HFF-Myc (cell line): ENCODE measurements at regions not wholly inside any gene's neighbourhood (a gene's known extent, or its start where the extent isn't known, plus 50 kb on each side); places are given as distances from the start of the nearest gene placed in this dataset.

Experiments used
- DNase-seq: peaks from one replicate; pipeline ENCODE4 v3.0.0-alpha.2; 2011; ENCODE audit warnings: low read depth; ENCODE audit errors: extremely low read depth
- H3K4me3 ChIP-seq: replicated peaks from 2 replicates; pipeline ENCODE4 v1.5.1; 2011; ENCODE audit warnings: low read depth, mild to moderate bottlenecking, control low read depth, low read length
- TF ChIP-seq, protein P1 (sequence below): IDR thresholded peaks from 2 replicates; pipeline ENCODE4 v1.5.1; 2012; ENCODE audit warnings: mild to moderate bottlenecking, low read depth, low read length, control low read depth; ENCODE audit errors: missing control alignments

DNA sequence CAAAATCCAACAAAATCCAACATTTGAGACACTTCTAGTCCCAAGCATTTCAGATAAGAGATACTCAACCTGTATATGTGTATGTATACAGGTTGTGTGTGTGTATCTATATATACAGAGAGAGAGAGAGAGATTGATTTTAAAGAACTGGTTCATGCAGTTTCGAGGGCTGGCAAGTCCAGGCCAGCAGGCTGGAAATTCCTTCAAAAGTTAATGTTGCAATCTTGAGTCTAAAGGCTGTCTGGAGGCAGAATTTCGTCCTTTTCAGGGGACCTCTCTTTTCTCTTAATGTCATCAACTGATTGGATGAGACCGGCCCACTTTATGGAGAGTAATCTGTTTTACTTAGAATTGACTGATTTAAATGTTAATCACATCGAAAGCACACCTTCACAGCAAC lies 199.6 kb upstream of the IL12A start:
- no peak for DNase-seq
- no peak overlapping the region for H3K4me3 ChIP-seq
- TF ChIP-seq, protein P1, sequence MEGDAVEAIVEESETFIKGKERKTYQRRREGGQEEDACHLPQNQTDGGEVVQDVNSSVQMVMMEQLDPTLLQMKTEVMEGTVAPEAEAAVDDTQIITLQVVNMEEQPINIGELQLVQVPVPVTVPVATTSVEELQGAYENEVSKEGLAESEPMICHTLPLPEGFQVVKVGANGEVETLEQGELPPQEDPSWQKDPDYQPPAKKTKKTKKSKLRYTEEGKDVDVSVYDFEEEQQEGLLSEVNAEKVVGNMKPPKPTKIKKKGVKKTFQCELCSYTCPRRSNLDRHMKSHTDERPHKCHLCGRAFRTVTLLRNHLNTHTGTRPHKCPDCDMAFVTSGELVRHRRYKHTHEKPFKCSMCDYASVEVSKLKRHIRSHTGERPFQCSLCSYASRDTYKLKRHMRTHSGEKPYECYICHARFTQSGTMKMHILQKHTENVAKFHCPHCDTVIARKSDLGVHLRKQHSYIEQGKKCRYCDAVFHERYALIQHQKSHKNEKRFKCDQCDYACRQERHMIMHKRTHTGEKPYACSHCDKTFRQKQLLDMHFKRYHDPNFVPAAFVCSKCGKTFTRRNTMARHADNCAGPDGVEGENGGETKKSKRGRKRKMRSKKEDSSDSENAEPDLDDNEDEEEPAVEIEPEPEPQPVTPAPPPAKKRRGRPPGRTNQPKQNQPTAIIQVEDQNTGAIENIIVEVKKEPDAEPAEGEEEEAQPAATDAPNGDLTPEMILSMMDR, result no peak

DNA sequence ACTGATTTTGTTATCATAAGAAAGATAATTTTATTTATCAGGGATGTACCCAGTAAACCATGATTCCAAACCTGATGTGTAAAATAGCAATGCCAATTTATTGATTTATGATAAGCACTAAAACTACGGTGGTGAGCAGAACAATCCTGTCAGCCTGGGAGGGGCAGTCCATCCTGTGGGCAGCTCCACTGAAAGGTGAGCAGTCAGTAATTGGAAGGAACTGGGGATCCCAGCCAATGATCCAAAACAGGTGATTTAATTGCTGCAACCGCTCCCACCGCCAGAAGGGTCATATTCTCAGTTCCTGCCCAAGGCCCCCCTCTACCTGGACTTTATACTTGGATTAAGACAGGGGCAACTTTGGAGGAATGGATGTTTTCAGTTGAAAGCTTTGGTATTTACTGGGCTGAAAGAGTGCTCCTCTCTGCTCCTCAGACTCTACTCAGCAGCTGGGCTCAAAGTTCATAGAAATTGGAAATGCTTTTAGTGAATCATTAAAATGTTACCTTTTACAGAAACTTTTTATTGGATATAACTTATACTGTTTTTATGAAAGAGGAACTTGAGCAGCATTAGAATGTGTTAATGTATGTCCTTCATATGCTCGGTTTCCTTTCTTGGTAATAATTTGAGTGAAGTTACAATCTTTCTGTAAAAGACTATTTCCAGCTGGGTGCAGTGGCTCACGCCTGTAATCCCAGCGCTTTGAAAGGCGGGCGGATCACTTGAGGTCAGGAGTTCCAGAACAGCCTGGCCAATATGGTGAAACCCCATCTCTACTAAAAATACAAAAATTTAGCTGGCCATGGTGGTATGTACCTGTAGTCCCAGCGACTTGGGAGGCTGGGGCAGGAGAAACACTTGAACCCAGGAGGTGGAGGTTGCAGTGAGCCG lies 198.6 kb upstream of the IL12A start:
- DNase-seq, result no peak
- H3K4me3 ChIP-seq, result no peak overlapping the region
- TF ChIP-seq, protein P1, result no peak

DNA sequence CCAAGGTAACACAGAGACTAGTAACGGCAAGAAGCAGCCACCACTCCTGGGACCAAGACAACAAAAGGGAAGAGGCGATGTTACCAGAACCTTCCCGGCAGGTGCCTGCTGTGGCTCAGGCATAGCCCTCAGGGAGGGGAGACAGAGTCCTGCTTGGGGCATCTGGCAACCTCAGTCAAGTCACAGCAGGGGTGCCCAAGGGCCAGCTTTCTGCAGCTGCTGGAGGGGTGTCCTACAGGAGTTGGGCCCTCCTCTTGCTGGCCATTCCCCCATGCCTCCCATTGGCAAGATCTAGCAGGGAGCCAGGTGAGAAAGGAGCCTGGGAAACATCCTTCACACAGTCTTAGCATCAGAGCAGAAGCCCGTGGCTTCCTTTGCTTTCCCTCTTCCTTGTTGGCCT lies 197.3 kb upstream of the IL12A start:
- TF ChIP-seq, protein P1, result no peak
- no peak for DNase-seq
- H3K4me3 ChIP-seq, result no peak overlapping the region

DNA sequence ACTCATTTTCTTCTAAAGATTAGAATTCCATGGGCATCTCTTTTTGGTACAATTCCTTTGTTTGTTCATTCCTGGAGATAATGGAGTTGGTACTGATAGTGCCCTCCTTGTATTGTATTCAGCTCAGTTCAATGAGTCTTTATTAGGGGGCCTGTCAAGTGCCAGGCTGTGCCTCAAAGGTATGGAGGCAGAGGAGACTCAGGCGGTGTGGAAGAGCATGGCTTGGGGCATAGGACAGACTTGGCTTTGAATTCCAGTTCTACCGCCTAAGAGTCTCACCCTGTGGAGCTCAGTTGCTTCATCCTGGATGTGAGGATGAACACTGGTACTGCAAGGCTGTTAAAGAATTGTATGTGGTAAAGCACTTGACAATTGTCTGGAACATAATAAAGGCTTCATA lies 196.6 kb upstream of the IL12A start:
- TF ChIP-seq, protein P1, result no peak

DNA sequence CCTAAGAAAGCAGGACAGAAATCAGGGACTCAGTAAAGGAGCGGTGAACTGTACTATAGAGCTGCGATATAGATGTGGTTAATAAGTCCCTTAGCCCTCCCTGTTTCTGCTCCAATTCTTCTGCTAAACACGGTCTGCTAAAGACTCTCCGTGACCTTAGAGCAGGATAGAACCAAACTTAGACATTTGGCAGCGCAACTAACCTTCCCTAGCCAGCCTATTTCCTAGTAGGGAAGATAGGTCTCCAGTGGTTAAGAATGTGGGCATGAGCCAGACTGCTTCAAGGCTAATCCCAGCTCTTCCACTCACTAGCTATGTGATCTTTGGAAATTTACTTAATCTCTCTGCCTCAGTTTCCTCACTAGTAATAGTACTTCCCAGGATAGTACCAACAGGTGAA lies 193.6 kb upstream of the IL12A start:
- H3K4me3 ChIP-seq, result no peak overlapping the region
- TF ChIP-seq, protein P1, result no peak
- no peak for DNase-seq

More for the DNA sequence above, 196.6 kb upstream of the IL12A start:
- H3K4me3 ChIP-seq, result no peak overlapping the region
- DNase-seq, result no peak

DNA sequence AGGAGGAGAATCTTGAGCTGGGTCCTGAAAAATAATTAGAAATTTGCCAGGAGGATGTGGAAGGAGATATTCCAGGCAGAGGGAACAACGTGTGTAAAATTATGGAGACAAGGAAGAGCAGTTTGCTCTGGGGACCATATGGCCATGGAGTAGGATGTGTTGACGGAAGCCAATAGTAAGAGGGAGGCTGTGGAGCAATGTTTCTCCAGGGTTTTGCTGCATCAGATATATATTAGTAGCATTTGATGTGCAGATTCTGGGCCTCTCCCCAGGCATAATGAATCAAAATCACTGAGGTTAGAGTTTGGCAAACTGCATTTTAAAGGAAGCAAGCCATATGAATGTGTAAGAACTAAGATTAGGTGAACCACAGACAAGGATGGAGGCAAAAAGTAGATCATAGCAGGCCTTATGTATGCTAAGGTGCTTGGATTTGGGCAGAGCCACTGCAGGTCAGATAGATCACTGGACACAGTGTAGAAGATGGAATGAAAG lies 192.9 kb upstream of the IL12A start:
- H3K4me3 ChIP-seq, result no peak overlapping the region
- TF ChIP-seq, protein P1, result no peak
- DNase-seq, result no peak
